GM20000 (cell line): ENCODE measurements at regions not wholly inside any gene's neighbourhood (a gene's known extent, or its start where the extent isn't known, plus 50 kb on each side); places are given as distances from the start of the nearest gene placed in this dataset.

Experiments
- DNase-seq: peaks from one replicate; pipeline ENCODE4 v3.0.0; 2012; ENCODE audit warnings: low spot score
- TF ChIP-seq, protein P1 (sequence below): IDR thresholded peaks from 2 replicates; pipeline ENCODE4 v1.5.1; 2012; ENCODE audit warnings: mild to moderate bottlenecking, control low read depth; ENCODE audit errors: extremely low read depth, missing control alignments

DNA sequence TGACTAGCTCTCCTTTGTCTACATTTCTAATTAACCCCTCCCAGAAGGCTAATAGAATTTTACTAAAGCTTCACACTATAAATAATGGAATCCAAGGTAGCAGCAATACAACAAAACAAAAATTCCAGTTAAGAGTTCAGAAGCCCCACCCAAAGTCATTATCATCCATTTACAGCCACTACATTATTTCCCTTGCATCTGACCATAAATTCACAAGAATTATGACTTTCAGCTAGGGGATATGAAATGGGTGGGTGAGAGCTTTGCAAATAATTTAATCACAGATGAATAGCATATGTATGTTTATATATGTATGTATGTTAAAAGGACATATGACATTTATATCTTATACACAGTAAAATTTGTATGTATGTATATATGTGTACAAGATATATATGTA lies 65.3 kb upstream of the PTGDR start:
- TF ChIP-seq, protein P1, sequence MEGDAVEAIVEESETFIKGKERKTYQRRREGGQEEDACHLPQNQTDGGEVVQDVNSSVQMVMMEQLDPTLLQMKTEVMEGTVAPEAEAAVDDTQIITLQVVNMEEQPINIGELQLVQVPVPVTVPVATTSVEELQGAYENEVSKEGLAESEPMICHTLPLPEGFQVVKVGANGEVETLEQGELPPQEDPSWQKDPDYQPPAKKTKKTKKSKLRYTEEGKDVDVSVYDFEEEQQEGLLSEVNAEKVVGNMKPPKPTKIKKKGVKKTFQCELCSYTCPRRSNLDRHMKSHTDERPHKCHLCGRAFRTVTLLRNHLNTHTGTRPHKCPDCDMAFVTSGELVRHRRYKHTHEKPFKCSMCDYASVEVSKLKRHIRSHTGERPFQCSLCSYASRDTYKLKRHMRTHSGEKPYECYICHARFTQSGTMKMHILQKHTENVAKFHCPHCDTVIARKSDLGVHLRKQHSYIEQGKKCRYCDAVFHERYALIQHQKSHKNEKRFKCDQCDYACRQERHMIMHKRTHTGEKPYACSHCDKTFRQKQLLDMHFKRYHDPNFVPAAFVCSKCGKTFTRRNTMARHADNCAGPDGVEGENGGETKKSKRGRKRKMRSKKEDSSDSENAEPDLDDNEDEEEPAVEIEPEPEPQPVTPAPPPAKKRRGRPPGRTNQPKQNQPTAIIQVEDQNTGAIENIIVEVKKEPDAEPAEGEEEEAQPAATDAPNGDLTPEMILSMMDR = no peak

DNA sequence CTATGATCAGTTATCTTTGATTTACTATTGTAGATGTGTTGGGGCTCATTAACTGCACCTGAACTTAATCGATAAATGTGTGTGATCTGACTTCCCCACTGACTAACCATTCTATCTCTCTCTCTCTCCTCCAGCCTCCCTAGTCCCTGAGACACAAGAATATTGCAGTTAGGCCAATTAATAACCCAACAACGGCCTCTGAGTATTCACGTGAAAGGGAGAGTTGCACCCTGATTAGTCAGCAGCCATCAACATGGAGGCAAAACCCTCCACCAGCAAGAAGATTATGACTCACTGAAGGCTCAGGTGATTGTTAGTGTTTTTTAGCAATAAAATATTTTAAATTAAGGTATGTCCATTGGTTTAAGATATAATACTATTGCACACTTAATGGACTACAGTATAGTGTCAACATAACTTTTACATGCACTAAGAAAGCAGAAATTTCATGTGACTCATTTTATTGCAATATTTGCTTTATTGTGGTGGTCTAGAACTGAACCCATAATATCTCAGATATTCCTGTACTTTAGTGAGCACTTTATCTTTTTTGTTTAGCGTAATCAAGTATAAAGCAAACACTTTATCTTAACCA lies 77.1 kb upstream of the PTGDR start:
- no peak for DNase-seq
- TF ChIP-seq, protein P1 = no peak

More for the DNA sequence above, 65.3 kb upstream of the PTGDR start:
- DNase-seq = no peak

DNA sequence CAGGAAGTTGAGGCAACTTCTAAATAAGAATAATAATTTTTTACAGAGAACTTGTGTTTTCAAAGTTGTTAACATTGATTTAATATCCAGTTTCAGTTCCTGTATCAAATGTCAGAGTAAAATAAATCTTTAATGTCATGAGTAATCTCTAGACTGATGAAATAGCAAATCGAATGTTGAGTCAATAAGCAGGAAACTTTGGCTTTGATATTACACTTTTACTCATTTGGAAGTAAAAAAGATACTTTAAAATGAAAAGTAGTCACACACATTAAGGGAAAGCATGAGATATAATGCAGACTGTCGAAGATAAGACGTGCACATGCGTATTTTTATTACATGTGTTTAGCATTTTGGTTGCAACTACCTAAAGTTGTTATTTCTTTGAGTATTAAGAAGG lies 78.2 kb upstream of the PTGDR start:
- TF ChIP-seq, protein P1 = no peak
- no peak for DNase-seq

DNA sequence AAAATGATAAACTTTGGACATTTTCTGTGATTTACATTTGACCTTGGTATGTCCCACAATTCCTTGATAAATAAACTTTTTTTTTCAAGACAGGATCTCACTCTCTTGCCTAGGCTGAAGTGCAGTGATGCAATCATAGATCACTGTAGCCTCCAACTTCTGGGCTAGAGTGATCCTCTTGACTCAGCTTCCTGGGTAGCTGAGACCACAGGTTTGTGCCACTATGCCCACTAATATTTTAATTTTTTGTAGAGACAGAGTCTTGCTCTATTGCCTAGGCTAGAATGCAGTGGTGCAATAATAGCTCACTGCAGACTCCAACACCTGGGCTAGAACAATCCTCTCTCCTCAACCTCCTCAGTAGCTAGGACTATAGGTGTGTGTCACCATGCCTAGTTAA lies 79.1 kb upstream of the PTGDR start:
- no peak for DNase-seq
- TF ChIP-seq, protein P1 = no peak

DNA sequence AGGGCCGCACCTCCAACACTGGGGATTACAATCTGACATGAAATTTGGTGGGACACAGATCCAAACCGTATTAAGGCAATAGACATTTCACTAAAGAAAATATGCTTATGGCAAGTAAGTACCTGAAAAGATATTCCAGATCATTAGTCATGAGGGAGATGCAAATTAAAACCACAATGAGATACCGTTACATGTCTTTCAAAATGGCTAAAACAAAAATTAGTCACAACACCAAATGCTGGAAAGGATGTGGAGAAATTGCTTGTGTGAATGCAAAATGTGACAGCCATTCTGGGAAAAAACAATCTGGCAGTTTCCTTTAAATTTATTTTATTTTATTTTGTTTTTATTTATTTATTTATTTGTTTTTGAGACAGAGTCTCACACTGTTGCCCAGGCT lies 82.3 kb upstream of the PTGDR start:
- no peak for DNase-seq
- TF ChIP-seq, protein P1 = no peak

DNA sequence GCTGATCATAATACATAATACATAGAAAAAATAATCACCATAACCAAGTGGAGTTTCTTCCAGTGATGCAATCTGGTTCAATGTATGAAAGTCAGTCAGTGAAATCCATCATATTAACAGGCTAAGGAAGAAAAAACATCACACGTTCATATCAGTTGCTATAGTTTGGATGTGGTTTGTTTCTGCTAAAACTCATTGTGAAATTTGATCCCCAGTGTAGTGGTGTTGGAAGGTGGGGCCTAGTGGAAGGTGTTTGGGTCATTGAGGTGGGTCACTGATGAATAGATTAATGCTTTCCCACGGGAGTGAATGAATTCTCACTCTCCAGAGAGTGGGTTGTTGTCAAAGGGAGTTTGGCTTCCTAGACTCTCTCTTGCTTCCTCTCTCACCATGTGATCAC lies 84.6 kb upstream of the PTGDR start:
- TF ChIP-seq, protein P1 = no peak
- DNase-seq = no peak

DNA sequence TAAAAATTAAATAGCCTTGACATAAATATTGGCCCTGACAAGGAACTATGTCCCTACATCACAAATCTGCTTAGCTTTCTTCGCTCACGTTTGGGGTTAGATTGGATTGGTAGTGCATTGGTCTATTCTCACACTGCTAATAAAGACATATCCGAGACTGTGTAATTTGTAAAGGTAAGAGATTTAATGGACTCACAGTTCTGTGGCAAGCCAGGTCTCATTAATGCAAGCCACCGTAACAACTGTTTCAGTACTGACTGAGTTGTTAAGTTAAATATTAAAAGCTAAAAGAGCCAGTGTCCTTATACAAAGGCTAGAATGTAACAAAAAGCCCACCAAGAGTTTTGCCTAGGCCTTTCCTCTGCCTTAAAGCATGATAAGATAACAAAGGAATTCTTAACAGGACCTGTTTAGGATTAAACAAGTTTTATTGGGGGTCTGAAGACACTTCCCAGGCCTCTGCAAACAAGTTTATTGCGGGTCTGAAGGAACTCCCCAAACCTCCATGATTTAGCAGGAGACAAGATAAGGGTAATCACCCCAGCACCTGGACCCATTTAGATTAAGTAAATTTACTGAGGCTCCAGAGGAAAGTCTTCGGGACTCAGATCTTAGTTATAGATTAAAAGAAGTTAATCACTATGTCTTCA lies 88.2 kb upstream of the PTGDR start:
- no peak for DNase-seq
- TF ChIP-seq, protein P1 = no peak
